ENCODE measurements at regions not wholly inside any gene's neighbourhood (a gene's known extent, or its start where the extent isn't known, plus 50 kb on each side); places are given as distances from the start of the nearest gene placed in this dataset.

DNA sequence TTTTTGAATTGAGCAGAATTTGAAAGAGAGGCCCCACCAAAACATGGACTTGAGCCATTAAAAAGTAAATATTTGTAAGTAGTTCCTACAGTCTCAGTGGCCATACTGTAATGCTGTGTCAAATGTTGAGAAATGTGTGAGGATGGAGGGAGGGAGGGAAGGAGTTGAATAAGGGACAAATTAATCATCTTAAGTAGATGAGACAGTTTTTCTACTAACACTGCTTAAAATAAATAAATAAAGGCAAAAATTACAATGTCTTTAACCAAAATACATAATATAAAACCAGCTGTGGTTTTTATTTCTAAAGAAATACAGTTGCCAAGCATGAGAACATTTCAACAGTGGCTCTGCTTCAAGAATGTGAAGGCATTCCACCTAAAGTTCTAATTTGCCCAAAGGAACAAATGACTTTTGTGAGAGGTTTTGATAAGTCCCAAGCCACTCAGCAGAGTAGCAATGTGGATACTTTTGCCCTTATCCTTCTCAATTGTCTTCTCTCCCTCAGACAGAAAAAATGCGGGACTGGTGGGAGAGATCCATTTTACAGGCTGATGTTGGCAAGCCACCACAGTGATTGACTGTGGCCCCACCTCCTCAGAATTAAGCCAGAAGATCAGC lies 427.0 kb upstream of the RARB start:
- dilution Hi-C loops (cut with MboI; ENCODE audit: extremely low pct_ligation_motif_present, low sequenced_read_pairs): no loop called here
- H3K4me2 ChIP-seq (ENCODE audit: control insufficient read depth, extremely low read depth, insufficient read depth, low read depth, low read length): no peak overlapping the region
- DNase-seq (ENCODE audit: low read depth, low spot score): no peak

DNA sequence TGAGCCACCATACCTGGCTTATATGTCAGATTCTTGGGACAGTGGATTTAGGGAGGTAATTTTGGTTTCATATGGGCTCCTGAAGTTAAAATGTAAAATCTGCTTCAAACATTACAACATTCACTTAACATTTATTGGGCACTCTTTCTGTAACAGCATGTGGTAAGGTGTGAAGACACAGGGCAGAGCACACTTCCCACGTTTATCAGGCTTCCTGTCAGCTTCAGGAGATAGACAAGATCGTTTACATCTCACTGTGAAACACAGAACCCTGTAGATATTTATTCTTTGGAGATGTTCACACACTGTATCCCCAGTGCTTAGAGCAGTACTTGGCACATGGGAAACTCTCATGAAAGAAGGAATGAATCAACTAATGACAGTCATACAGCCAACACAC lies 426.0 kb upstream of the RARB start:
- Histone ChIP-seq H3K9me1 (ENCODE audit: control insufficient read depth, extremely low read depth, insufficient read depth, low read length) (no peaks in the 10 kb centered on the region), H3K4me1 (ENCODE audit: control insufficient read depth, extremely low read depth, insufficient read depth, low read length) (no peaks in the 10 kb centered on the region), H3K79me2 (ENCODE audit: control insufficient read depth, insufficient read depth, low read length) (no peaks in the 10 kb centered on the region), H4K20me1 (ENCODE audit: control insufficient read depth, extremely low read depth, insufficient read depth, low read length) (no peaks in the 10 kb centered on the region), H3K36me3 (ENCODE audit: control insufficient read depth in 2 of 2, extremely low read depth in 1 of 2, insufficient read depth in 2 of 2, low read length in 2 of 2) (no peaks in the 10 kb centered on the region), H3K27ac (ENCODE audit: control insufficient read depth, insufficient read depth, low read length) (no peak overlapping the region), H3K4me2 (ENCODE audit: control insufficient read depth, extremely low read depth, insufficient read depth, low read depth, low read length) (no peak overlapping the region), H3K27me3 (ENCODE audit: control insufficient read depth, extremely low read depth, insufficient read depth, low read length) (no peaks in the 10 kb centered on the region), H3K4me3 (ENCODE audit: control insufficient read depth in 2 of 3, extremely low read depth in 1 of 3, insufficient read depth in 2 of 3, low read depth in 1 of 3, low read length in 3 of 3) (no peak overlapping the region), H2AFZ (ENCODE audit: control insufficient read depth, low read length) (no peak overlapping the region), H3K9me3 (ENCODE audit: control insufficient read depth, low read depth, low read length) (no peaks in the 10 kb centered on the region), H3K9ac (ENCODE audit: control insufficient read depth, extremely low read depth, insufficient read depth, low read length) (no peak overlapping the region)
- no peak for DNase-seq (ENCODE audit: low read depth, low spot score)
- TF ChIP-seq EZH2 (IDR thresholded peaks at IDR 0.05; ENCODE audit: low read length): no peak
- TF ChIP-seq, protein P1, sequence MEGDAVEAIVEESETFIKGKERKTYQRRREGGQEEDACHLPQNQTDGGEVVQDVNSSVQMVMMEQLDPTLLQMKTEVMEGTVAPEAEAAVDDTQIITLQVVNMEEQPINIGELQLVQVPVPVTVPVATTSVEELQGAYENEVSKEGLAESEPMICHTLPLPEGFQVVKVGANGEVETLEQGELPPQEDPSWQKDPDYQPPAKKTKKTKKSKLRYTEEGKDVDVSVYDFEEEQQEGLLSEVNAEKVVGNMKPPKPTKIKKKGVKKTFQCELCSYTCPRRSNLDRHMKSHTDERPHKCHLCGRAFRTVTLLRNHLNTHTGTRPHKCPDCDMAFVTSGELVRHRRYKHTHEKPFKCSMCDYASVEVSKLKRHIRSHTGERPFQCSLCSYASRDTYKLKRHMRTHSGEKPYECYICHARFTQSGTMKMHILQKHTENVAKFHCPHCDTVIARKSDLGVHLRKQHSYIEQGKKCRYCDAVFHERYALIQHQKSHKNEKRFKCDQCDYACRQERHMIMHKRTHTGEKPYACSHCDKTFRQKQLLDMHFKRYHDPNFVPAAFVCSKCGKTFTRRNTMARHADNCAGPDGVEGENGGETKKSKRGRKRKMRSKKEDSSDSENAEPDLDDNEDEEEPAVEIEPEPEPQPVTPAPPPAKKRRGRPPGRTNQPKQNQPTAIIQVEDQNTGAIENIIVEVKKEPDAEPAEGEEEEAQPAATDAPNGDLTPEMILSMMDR (optimal IDR thresholded peaks at IDR 0.05 in 1 of 3, IDR thresholded peaks at IDR 0.05 in 1 of 3, conservative IDR thresholded peaks at IDR 0.05 in 1 of 3; ENCODE audit: extremely low read depth in 1 of 3, insufficient read depth in 2 of 3, low read length in 3 of 3): no peak
- dilution Hi-C loops (cut with MboI; ENCODE audit: extremely low pct_ligation_motif_present, low sequenced_read_pairs): no loop called here
- no peak for FAIRE-seq

More for the DNA sequence above, 427.0 kb upstream of the RARB start:
- no peak for FAIRE-seq
- no peaks in the 10 kb centered on the region for H3K9me1 ChIP-seq (ENCODE audit: control insufficient read depth, extremely low read depth, insufficient read depth, low read length)
- no peaks in the 10 kb centered on the region for H3K27me3 ChIP-seq (ENCODE audit: control insufficient read depth, extremely low read depth, insufficient read depth, low read length)
- TF ChIP-seq, protein P1 (optimal IDR thresholded peaks at IDR 0.05 in 1 of 3, IDR thresholded peaks at IDR 0.05 in 1 of 3, conservative IDR thresholded peaks at IDR 0.05 in 1 of 3; ENCODE audit: extremely low read depth in 1 of 3, insufficient read depth in 2 of 3, low read length in 3 of 3): no peak
- TF ChIP-seq EZH2 (IDR thresholded peaks at IDR 0.05; ENCODE audit: low read length): no peak
- no peaks in the 10 kb centered on the region for H4K20me1 ChIP-seq (ENCODE audit: control insufficient read depth, extremely low read depth, insufficient read depth, low read length)
- no peaks in the 10 kb centered on the region for H3K4me1 ChIP-seq (ENCODE audit: control insufficient read depth, extremely low read depth, insufficient read depth, low read length)
- no peaks in the 10 kb centered on the region for H3K79me2 ChIP-seq (ENCODE audit: control insufficient read depth, insufficient read depth, low read length)
- no peak overlapping the region for H3K4me3 ChIP-seq (ENCODE audit: control insufficient read depth in 2 of 3, extremely low read depth in 1 of 3, insufficient read depth in 2 of 3, low read depth in 1 of 3, low read length in 3 of 3)
- H2AFZ ChIP-seq (ENCODE audit: control insufficient read depth, low read length): no peak overlapping the region
- H3K27ac ChIP-seq (ENCODE audit: control insufficient read depth, insufficient read depth, low read length): no peak overlapping the region
- no peaks in the 10 kb centered on the region for H3K9me3 ChIP-seq (ENCODE audit: control insufficient read depth, low read depth, low read length)
- H3K36me3 ChIP-seq (ENCODE audit: control insufficient read depth in 2 of 2, extremely low read depth in 1 of 2, insufficient read depth in 2 of 2, low read length in 2 of 2): no peaks in the 10 kb centered on the region
- H3K9ac ChIP-seq (ENCODE audit: control insufficient read depth, extremely low read depth, insufficient read depth, low read length): no peak overlapping the region
